DMS153 treated with DMSO at 0.1 percent for 48 hours (cell line): ENCODE measurements at regions not wholly inside any gene's neighbourhood (a gene's known extent, or its start where the extent isn't known, plus 50 kb on each side); places are given as distances from the start of the nearest gene placed in this dataset.
"Not testable (repeated sequence)": the region's sequence is repeated elsewhere in the genome, so short reads cannot be mapped to it uniquely, and the experiment has no call there.

Experiments used
- DNase-seq: peaks from one replicate; lab custom pipeline; 2025; ENCODE audit not compliant: unreplicated experiment; lab: John Stamatoyannopoulos, UW

DNA sequence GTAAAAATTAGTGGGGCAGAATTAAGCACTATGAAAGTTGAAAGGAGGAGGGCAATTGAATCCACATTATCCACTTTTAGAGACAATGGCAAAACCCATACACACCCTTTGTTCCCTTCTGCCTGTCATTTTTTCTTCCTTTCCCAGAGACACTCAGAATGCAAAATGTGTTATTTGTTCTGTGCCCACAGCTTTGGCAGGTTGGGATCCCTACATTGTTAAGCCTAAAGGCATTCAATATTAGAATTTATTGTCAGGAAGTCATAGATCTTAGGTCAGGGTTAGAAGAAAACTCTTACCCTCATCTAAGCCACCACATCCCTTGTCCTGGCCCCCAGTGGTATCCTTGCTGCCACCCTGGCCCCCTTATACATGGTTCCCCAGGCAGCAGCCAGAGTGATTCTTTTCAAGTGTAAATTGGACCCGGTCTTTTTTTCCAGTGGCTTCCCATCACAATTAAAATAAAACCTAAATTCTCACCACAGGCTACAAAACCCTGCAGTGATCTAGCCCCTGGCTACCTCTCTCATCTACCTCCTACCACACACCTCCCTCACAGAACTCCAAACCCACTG, 470.1 kb upstream of the ATP11B start:
- no peak for DNase-seq

DNA sequence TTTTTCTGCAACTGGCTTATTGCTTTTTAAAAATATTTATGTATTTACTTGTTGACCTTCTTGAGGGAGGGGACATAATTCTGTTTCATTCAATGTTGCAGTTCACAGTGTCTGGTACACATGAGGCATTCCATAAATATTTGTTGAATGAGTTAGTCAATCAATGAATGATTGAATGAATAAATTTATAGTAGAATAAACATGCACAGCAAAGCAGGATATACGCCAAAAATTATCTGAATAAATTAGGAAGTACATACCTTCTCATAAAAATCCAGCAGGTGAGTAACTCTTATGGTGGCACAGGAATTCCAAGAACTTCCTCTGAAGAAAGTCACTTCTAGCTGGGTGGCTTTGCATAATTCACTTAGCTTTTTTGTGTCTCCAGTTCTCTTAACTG, 469.4 kb upstream of the ATP11B start:
- DNase-seq = no peak

DNA sequence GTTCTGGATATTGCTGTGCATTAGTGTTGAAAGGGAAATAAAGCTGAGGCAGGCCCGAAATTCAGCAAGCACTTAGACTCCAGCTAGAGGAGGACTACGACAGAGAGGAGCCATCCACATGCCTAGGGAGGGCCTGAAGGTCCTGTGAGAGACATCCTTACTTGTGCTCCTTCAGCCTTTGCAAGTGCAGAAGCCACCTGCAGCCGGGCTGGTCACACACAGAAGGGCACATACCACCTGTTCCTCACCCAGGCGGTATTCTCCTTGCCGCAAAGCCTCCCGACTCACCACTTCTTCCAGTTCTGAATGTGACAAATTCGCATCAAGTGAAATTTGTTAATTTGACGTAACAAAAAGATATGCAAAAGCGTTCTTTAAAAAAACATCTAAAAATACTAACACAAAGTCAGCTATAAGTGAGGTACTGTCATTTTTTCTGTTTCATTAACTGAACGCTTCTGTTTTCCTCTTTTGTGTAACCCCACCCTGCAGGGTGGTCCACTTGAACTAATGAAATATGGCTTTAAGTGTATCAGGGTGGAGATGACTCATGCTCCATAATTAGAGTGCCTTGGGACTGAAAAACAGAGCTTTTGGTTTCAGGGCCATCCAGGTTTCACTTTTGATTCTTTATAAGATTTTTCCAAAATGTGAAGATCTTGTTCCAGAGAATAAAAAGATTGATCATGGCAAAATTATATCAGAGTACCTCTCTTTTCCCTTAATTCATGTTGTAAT, 467.9 kb upstream of the ATP11B start:
- no peak for DNase-seq

DNA sequence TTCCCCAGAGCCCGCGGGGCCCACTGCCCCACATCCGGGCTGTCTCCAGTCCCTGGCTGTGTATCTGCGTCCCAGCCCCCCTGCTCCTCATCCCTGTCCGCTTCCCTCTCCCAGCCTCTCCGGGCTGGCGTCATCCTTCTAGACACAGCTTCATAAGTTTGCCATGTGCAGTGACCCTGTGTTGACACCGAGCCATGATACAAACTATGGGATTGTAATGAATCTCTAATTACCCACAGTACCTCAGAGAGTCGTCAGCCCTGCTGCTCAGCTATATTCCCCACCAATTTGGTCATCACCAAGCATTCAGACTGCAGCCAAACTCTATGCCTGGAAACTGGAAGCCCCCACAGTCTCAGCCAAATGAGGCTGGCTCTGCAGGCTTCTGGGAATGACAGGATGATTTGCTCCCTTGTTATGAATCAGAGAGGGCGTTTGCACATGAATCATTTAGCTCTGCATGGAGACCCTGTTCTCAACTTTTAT, 466.1 kb upstream of the ATP11B start:
- DNase-seq = no peak

DNA sequence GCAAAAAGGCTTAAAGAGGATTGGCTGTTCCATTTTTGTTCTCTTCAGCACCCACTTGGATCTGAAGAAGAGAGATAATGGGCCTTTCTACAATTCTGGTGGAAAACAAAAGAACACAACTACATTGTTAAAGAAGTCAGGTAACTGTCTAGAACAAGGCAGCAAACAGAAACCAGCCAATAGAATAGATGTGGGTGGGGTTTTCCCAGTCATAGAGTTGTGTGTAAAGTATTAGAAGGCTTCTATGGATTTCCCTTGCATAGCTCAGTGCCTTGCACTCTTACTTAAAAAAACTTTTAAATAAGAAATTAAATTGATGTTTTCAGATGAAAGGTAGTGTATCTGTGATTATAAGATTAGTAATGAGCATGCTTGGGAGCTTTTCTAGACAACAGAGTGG, 462.7 kb upstream of the ATP11B start:
- DNase-seq = no peak

DNA sequence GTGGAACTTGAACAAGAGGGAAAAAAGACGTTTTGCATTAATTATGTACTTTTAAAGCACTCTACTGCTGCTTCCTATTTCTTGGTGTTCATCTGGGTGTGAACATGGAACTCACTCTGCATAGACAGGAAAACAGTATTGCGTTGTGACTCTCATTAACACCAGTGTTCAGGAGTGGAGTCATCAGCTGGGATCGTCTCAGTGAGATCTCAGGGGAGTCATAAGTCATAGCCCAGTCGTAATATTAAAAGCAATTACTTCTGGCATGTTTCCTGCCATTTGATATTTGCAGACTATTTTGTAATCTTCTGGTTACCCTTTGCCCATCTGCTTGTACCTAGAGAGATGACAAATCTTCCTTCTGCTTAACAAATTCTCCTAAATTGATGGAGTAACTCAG, 462.0 kb upstream of the ATP11B start:
- no peak for DNase-seq

DNA sequence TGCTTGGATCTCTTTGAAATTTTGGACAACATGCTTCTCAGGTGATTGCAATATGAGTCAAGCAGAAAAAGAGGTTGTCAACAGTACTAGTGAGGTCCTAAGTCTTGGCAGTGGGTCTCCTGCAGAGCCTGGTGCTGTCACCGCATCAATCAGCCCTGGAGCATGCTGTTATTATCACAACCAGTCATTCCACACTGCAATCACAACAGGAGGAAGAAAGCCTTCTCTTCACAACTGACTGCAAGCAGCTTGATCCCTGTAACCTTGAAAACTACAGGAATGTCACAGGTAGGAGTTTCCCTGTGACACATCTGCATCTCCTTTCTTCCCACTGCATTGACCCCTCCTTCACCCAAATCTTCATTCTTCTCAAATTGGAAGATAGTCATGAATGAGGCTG, 451.1 kb upstream of the ATP11B start:
- DNase-seq = no peak

DNA sequence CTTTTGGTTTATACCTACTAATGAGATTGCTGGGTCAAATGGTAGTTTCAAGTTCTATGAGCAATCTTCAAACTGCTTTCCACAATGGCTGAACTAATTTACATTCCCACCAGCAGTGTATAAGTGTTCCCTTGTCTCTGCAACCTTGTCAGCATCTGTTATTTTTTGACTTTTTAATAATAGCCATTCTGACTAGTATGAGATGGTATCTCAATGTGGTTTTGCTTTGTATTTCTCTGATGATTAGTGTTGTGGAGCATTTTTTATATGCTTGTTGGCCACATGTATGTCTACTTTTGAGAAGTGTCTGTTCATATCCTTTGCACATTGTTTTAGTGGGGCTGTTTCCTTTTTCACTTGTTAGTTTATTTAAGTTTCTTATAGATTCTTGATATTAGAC, 449.3 kb upstream of the ATP11B start:
- not testable (repeated sequence) for DNase-seq

DNA sequence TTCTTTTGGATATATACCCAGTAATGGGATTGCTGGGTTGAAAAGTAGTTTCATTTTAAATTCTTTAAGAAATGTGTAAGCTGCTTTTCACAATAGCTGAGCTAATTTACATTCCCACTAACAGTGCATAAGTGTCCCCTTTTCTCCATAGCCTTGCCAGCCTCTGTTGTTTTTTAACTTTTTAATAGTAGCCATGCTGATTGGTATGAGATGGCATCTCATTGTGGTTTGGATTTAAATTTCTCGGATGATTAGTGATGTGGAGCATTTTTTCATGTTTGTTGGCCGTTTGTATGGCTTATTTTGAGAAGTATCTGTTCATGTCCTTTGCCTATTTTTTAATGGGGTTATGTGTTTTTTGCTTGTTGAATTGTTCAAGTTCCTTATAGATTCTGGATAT, 444.3 kb upstream of the ATP11B start:
- DNase-seq = no peak

DNA sequence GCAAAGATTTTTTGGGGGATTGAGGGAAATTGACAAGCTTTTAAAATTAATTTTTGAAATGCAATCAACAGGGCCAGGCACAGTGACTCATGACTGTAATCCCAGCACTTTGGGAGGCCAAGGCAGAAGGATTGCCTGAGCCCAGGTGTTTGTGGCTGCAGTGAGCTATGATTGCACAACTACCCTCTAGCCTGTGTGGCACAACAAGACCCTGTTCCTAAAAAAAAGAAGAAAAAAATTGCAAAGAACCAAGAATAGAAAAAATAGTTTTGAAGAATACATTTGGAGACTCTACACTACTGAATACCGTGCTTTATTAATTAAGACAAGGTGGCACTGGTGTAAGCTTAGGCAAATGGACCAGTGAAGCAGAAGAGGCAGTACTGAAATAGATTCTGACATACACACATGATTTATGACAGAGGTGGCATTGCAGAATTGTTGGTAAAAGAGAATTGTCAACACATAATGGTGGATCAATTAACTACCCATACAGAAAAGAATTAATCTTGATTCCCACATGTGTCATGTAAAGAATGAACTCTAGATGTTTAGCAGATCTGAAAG, 443.3 kb upstream of the ATP11B start:
- DNase-seq = no peak

DNA sequence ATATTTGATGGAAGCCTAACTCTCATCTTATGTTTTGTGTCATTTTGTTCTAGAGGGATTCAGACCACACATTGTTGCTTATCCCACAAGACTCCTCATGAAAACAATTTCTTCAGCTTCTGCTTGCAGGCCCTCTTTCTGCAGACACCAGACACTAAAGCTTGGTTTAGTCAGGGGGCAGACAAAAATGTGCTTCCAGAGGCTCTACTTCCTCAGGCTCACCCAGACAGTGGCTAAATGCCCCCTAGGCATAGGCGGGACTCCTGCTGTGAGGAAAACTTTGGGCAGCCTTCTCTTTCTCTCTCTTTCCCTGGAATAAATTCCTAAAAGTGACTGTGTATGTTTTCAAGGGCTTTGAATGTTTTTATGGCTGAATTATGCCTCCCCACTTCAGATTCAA, 435.4 kb upstream of the ATP11B start:
- DNase-seq = no peak

DNA sequence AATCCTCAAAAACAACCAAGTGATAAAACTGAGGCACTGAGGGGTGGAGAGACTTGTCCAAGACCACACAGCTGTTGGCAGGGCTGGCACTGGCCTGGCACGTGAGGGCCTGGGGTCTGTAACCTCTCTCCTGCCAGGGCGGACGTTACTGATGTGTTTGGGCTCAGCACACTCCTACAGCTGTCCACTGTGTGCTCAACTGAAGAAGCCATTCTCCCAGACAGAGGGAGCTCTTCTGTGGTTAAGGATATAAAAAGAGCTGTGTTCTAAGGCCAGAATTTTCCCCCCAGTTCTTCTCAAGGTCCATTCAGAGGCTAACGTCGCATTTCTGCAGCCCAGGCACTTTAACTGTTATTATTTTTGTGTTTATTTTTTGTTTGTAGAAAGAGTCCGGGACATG, 429.0 kb upstream of the ATP11B start:
- peak; percentile 76 for DNase-seq

DNA sequence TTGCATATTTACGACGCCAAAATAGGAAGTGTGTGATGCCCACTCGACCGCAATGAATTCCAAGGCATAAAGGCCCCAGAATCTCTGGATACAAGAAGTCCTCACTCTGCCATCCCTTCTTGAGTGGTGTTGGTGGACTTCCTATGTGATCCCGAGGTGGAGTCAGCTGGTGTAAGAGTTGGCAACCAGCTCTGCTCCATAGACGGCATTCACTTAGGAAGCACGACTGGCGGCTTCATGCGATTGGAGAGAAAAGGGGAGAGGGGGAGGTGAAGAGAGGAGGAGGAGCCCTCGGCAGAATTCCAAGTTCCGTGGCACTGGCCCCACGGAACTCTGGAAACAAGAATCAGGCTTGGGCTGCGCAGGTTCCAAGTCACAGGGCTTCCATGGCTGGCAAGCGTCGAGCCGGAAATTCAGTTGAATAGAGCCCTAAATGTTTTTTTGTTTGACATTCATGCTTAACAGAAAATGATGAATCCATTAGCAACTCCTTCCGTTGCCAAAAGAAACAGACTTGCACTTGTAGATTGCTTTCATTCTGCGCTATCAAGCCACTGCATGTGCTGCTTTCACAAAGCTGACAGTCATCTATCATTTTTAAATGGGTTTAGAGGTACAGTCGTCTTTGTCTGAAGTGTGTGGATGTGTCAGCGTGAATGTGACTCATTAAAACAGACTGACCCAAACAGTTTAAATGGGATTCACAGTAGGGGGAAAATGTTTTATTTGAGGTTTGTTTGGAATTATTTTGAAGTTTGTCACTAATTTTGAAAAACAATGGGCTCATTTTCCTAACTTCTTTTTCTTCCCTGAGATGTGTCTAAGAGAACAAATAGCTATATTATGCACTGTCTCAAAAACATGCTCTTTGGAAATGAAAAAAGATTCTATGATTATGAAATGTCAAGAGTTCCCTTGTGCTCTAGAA, 428.3 kb upstream of the ATP11B start:
- DNase-seq = peak; percentile 100

DNA sequence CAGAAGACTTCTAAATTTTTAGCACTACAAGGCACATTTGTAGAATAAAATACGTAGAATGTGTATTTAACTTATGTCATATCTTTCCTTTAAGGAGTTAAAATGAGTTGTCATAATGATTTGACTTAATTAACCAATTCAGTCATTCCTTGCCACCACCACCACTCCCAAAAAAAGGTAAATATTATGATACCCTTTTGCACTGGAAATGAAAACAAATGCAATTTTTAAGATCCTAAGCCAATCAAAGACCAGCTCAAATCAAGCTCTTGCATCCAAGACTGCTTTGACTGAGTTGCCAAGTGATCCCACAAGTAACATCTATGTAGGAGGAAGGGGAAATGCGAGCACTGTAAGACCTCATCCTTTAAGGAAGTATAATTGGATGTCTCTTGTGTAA, 426.6 kb upstream of the ATP11B start:
- no peak for DNase-seq

DNA sequence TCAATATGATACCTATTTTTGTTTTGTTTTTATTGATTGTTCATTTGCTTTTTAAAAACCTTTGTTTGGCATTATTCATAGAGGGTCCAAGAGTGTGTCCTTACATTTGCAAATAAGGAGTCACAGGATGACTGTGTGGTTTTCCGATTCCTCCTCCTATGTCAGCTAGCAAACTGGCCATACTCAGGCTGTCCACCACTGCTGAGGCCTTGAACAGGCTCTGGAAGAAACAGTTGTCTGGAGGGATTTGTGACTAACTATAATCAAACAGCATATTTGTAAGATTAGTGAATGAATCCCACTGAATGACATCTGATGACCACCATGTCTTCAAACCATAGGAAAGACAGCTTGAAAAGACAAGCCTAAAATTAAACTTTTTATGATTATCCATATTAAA, 423.4 kb upstream of the ATP11B start:
- DNase-seq = no peak

DNA sequence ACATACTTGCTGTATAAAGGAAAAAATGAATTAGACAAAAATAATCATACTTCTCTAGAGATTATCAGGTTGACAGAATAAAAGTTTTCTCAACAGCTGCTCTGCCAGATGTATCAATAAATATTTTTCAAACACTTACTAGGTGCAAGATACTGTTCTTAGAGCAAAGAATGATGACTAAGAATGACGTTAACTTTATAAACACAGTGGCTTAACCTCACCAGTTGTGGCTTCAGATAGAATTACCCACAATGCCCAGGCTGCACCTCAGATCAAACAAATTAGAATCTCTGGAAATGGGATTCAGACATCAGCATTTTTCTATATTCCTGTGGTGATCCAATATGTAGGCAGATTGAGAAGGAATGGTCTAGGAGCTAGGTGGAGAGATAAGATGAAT, 422.4 kb upstream of the ATP11B start:
- DNase-seq = no peak

DNA sequence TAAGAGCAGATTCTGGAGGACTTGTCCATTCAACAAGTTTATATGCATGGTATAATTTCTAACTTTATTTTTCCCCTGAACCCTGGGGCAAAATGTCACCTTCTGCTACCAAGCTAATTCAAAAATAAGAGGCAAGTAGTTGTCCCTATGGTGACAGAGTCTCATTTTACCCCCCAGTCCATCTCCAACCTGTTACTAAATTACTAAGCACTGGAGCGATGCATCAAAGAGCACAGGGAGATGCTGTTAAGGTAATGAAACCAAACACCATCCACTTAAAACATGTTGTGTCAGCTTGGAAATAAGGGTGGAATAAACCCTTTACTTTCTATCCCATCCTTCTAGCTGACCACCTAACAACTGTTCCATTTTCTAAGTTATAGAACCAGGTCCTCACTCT, 417.4 kb upstream of the ATP11B start:
- no peak for DNase-seq

DNA sequence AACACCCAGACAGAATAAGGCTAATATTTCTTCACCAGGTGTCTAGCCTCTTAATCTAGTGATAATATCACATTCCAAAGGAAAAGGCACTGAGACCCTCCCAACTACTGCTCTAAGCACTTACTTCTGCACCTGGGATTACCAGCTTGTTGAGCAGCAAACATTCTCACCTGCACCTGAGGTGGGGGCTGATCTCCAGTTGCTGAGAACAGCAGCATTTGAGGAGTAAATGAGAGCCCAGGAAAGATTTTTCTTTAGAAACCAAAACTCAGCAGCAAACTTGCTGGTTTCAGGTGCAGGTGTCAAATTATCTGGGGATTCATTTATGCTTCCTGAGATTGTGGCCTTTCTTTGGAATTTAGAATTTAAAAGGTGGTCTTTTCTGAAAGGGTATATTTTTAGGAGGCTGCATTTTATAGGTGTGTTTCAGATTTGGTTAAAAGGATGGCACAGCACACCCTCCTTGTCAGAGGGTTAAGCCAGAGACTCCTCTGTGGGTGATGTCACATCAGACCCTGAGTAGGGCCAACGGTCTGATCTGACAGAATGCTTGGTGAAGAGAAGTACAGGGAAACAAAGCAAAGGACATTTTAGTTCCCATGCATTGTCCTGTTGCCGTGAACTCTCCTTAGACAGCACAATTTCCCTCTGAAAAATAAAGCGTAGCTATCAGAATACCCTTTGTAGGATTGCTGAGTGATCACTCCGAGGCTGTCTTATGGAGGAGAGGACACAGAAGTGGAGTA, 411.0 kb upstream of the ATP11B start:
- no peak for DNase-seq

DNA sequence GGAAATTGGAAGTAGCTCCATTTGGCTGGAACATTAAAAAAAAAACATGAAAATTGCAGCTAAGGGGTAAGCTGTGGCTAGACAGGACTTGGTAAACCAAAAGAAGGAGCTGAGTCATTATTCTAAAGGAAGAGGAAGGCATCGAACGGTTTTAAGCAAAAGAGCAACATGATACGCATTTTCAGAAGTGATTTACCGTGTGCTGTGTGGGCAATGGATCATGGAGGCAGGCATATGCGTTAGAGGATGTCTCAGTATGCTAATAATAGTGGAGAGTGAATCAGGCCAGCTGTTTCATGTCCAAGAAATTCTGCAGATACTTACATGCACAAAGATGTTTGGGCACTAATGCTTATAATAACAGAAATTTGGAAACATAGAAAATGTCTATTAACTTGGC, 409.1 kb upstream of the ATP11B start:
- no peak for DNase-seq

DNA sequence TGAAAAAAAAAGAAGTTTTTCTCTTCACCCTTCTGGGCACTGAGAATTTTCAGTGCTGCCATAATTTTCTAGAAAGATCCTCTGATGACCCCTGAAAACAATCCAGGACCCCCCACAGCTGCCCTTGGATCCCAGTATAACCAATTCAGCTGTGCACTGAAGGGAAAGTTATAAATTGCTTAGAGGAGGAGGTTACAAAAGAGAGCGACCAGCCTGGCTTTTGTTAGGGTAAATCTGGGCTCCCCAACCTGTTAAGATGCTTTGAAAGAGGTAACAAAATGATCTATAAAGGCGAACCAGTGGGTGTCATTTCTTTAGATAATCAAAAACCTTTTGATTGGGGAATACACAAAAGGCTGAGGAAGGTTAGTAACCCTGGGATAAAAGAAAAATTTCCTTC, 407.9 kb upstream of the ATP11B start:
- no peak for DNase-seq

DNA sequence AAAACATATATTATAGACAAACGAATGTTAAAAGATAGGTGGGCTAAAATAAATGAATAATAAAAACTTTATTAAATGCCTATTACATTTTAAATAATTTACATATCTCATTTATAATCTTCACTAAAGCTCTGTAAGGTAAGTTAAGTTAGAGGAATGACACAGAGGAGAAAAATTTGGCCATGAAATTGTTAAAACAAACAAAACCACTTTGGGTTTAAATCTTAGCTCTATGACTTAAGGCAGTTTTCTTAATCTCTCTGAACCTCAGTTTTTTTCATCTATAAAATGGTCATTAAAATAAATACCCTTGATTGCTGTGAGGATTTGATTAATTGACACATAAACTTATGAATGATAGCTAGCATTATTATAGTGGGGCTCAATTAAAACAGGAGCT, 404.8 kb upstream of the ATP11B start:
- no peak for DNase-seq
